Mesothelial cell of epicardium (in vitro differentiated cells): ENCODE measurements at regions not wholly inside any gene's neighbourhood (a gene's known extent, or its start where the extent isn't known, plus 50 kb on each side); places are given as distances from the start of the nearest gene placed in this dataset.

Source experiments
- DNase-seq, 2 experiments: peaks; one replicate each; pipeline ENCODE4 v3.0.0; 2021; ENCODE audit warnings: low spot score in 2 of 2; ENCODE audit not compliant: unreplicated experiment in 2 of 2
- H3K27ac Mint-ChIP-seq: 2 replicates; pipeline ENCODE4 v1.8.0; 2021; ENCODE audit warnings: mixed read lengths
- H3K27me3 Mint-ChIP-seq: 2 replicates; pipeline ENCODE4 v1.8.0; 2021; ENCODE audit warnings: low read depth, mixed read lengths
- H3K36me3 Mint-ChIP-seq: 2 replicates; pipeline ENCODE4 v1.8.0; 2021; ENCODE audit warnings: mixed read lengths
- H3K4me1 Mint-ChIP-seq: 2 replicates; pipeline ENCODE4 v1.8.0; 2021; ENCODE audit warnings: mixed read lengths
- H3K4me3 Mint-ChIP-seq: 2 replicates; pipeline ENCODE4 v1.8.0; 2021; ENCODE audit warnings: mild to moderate bottlenecking, moderate library complexity, mixed read lengths
- H3K9me3 Mint-ChIP-seq: 2 replicates; pipeline ENCODE4 v1.8.0; 2021; ENCODE audit warnings: mixed read lengths
- TF ChIP-seq, protein P1 (sequence below): fragments of 200-600 bp; sonication (generic); IDR thresholded peaks from one replicate; pipeline ENCODE4 v1.5.0; 2021; ENCODE audit warnings: antibody characterized with exemption; ENCODE audit not compliant: unreplicated experiment

DNA sequence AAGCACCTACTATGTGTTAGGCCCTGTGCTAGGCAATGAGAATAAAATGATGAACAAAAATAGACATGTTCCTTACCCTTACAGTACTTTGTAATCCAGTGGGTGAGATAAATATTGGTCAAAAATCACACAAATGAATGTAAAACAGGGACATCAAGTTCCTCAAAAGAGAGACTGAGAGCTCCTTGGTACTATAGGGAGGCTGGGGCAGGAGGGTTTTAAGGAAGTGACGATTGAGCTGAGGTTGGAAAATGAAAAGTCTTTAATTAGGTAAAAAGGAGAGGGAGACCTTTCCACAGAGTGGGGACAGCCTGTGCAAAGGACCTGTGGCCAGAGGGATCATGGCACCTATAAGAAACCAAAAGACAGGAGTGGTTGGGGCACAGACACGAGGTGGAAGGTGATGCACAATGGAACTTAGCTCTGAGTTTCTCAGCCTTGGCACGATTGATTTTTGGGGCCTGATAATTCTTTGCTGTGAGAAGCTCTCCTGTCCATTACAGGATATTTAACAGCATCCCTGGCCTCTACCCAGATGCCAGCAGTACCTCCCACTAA, 140.3 kb downstream of the CEP57L1 start:
- Mint-ChIP-seq H3K4me1 (peaks cover 9% of the 10 kb centered on the region), H3K27me3 (no peaks in the 10 kb centered on the region), H3K9me3 (peaks cover 8% of the 10 kb centered on the region), H3K4me3 (no peak overlapping the region), H3K36me3 (no peaks in the 10 kb centered on the region), H3K27ac (no peak overlapping the region)
- DNase-seq = no peak
- TF ChIP-seq, protein P1, sequence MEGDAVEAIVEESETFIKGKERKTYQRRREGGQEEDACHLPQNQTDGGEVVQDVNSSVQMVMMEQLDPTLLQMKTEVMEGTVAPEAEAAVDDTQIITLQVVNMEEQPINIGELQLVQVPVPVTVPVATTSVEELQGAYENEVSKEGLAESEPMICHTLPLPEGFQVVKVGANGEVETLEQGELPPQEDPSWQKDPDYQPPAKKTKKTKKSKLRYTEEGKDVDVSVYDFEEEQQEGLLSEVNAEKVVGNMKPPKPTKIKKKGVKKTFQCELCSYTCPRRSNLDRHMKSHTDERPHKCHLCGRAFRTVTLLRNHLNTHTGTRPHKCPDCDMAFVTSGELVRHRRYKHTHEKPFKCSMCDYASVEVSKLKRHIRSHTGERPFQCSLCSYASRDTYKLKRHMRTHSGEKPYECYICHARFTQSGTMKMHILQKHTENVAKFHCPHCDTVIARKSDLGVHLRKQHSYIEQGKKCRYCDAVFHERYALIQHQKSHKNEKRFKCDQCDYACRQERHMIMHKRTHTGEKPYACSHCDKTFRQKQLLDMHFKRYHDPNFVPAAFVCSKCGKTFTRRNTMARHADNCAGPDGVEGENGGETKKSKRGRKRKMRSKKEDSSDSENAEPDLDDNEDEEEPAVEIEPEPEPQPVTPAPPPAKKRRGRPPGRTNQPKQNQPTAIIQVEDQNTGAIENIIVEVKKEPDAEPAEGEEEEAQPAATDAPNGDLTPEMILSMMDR = no peak

DNA sequence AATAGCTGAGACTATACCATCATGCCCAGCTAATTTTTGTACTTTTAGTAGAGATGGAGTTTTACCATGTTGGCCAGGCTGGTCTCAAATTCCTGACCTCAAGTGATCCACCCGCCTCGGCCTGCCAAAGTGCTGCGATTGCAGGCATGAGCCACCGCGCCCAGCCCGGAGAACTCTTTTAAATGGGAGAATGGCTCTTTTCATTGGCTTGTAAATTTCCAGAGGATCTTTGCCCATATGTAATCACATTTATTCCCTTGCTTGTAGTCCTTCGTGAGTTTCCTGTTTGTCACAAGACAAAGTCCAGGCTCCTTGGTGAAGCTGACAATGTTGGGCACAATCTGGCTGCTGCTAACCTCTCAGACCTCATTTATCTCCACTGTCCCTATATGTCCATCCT, 135.1 kb downstream of the CEP57L1 start:
- Mint-ChIP-seq H3K27me3 (no peaks in the 10 kb centered on the region), H3K27ac (no peak overlapping the region)

DNA sequence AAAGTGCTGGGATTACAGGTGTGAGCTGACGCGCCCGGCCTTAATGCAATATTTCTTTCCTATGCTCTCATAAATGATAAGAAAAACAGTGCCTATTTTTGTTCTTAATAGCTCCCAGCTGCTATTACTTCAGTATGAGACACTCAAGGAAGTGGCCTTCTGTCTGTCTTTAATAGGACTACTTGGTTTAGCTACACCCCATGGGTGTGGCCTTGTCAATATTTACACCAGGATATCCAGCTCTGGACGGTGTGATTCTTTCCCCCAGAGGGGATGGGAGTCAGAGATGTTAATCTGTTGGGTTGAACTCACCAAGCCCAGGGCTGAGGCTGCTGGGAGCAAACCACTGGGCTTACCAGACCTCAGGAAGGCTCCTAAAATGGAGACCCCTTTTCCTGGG, 134.2 kb downstream of the CEP57L1 start:
- H3K27ac Mint-ChIP-seq = no peak overlapping the region
- TF ChIP-seq, protein P1 = no peak
- H3K9me3 Mint-ChIP-seq = peaks cover 2% of the 10 kb centered on the region
- peaks cover 6% of the 10 kb centered on the region for H3K4me1 Mint-ChIP-seq
- H3K36me3 Mint-ChIP-seq = no peaks in the 10 kb centered on the region
- no peaks in the 10 kb centered on the region for H3K27me3 Mint-ChIP-seq
- H3K4me3 Mint-ChIP-seq = no peak overlapping the region
- DNase-seq = no peak

More for the DNA sequence above, 135.1 kb downstream of the CEP57L1 start:
- Mint-ChIP-seq H3K36me3 (no peaks in the 10 kb centered on the region), H3K4me3 (no peak overlapping the region), H3K9me3 (peaks cover 8% of the 10 kb centered on the region), H3K4me1 (peaks cover 6% of the 10 kb centered on the region)
- no peak for DNase-seq
- TF ChIP-seq, protein P1 = no peak

DNA sequence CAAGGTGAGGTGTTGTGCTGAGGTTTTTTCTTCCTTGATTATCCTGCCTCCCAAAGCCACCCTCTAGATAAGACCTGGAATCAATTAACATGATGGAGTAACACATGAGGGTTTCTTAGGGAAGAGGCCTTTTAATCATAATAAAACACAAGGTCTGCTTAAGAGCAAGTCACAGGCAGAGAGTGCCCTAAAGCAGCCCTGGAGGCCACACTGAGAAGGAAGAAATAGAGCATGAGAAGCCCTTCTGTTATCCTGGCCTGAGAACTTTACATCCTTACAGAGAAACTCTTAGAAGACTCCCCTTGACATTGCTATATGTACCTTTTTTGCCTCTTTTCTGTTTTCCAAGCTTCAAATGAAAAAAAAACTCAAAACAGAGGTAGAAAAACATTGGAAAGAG, 132.3 kb downstream of the CEP57L1 start:
- no peaks in the 10 kb centered on the region for H3K9me3 Mint-ChIP-seq
- H3K27me3 Mint-ChIP-seq = no peaks in the 10 kb centered on the region
- H3K4me3 Mint-ChIP-seq = no peak overlapping the region
- no peak for DNase-seq
- TF ChIP-seq, protein P1 = no peak
- H3K4me1 Mint-ChIP-seq = peaks cover 6% of the 10 kb centered on the region
- H3K36me3 Mint-ChIP-seq = no peaks in the 10 kb centered on the region
- H3K27ac Mint-ChIP-seq = no peak overlapping the region

DNA sequence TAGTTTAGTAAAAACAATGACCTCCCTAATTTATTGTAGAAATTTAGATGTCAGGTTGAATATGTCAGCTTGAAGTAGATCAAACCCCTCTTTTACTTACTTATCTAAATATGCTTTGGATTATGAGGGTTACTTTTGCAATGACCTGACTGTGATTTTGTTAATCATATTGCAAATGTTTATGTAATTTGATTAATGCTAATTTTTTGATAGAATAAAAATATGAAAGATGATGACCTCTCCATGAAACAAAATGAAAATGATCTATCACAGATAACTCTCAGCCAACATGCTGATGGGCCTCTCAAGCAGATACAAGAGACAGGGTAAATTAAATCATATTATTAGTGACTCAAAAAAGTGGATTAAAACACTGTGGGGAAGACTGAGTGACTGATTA, 131.0 kb downstream of the CEP57L1 start:
- H3K27ac Mint-ChIP-seq = no peak overlapping the region
- no peak for DNase-seq

More for the DNA sequence above, 131.0 kb downstream of the CEP57L1 start:
- H3K4me3 Mint-ChIP-seq = no peak overlapping the region
- TF ChIP-seq, protein P1 = no peak
- no peaks in the 10 kb centered on the region for H3K27me3 Mint-ChIP-seq
- H3K9me3 Mint-ChIP-seq = no peaks in the 10 kb centered on the region
- peaks cover 6% of the 10 kb centered on the region for H3K4me1 Mint-ChIP-seq
- no peaks in the 10 kb centered on the region for H3K36me3 Mint-ChIP-seq
